NCI-H146 treated with DMSO at 0.1 percent for 48 hours (cell line): ENCODE measurements at regions not wholly inside any gene's neighbourhood (a gene's known extent, or its start where the extent isn't known, plus 50 kb on each side); places are given as distances from the start of the nearest gene placed in this dataset.

Experiments used
- DNase-seq: peaks from one replicate; lab custom pipeline; 2025; ENCODE audit not compliant: unreplicated experiment; lab: John Stamatoyannopoulos, UW

DNA sequence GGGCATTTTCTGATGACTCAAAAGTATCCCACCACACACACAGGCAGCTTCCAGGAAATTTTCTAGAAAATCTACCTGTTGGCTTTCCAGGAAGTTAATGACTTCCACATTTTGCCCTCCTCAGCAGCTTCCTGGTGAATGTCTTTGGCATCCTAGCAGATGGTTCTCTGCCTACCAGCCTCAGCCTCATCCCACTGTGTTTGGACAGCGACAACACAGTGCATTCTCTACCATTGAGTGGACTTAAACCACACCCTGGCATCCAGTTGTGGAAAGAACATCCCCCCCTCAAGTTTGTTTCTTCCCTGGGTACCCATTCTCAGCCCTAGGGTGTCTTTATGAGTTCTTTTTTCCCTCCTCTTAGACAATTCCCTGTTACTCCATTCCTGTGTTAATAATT lies 50.8 kb upstream of the GADL1 start:
- DNase-seq: no peak

DNA sequence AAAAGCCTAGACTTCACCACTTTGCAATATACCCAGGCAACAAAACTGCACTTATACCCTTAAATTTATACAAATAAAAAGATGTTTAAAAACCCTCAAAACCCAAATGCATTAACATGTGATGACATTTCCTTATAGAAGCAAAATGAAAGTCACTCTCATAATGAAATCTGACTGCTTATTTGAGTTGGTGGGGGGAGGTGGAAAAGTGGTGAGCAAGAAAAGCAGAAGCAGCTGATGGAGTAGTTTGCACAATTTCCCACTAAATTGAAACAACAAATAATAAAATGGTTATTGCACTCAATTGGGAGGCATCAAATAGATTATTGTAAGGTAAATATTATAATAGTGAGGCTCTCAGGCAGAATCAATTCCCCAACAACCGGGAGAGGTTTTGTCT lies 54.0 kb upstream of the GADL1 start:
- DNase-seq: no peak

DNA sequence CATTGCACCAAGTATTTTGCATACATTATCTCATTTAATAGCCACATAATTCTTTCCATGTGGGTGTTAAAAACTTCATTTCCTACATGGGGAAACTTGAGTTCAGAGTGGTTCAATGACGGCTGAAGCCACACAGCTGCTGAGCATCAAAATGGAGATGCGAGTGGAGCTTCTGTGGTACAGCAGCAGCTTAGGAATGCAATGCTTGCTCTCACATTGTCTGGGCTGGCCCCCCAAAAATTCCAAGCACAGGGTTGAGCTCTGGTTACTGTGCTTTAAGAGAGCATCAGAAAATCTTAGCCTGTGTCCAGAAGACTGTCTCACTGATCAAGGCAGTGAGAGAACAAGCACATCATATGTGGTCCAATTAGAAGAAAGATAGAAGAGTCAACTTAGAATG lies 57.4 kb upstream of the GADL1 start:
- no peak for DNase-seq

DNA sequence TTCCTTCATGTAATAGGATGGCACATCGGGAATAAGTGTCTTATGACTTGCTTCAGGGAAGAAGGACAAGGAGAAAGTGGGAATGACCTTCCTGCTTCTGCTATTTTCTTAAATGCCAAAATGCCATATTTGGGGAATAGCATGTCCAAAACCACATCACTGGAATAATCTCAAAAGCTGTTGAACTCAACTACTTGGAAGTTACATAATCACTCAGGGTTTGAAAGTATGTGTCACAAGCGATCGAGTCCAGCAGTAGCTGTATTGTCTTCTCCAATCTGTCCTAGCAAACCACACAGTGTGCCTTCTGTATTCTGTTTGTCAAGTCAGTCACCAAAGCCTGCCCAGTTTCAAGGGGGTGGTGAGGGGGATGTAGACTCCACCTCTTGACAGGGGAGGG lies 58.3 kb upstream of the GADL1 start:
- no peak for DNase-seq

GRCh38 chr3:30954426-30954825 lies 60.0 kb upstream of the GADL1 start:
- no peak for DNase-seq

DNA sequence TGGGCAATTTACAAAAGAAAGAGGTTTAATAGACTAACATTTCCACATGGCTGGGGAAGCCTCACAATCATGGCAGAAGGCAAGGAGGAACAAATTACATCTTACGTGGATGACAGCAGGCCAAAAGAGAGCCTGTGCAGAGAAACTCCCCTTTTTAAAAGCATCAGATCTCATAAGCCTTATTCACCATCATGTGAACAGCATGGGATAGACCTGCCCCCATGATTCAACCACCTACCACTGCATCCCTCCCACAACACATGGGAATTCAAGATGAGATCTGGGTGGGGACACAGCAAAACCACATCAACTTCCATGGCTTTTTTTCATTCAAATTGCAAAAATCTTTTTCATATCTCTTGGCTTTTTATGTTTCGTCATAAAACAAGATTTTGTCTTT lies 67.6 kb upstream of the GADL1 start:
- DNase-seq: no peak

GRCh38 chr3:30962493-30962892 lies 68.0 kb upstream of the GADL1 start:
- no peak for DNase-seq

DNA sequence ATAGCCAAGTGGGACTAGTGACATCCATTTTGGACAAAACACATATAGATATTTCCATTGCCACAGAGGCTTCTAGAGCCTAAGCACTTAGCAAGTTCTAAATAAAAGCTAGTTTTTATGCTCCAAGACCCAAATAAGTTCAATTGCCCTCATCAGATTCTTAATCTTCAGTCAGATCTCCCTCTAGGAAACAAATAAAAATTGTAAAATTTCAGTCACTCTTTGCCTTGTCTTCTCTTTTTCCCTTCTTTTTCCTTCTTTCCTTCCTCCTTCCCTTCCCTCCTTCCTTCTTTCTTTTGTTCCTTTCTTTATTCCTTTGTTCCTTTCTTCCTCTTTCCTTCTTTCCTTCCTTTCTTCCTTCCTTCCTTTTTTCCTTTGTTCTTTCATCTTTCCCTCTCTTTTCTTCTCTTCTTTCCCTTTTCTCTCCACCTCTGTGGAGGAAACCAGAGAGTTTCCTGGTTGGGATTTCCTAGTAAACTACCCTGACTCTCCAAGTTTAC lies 68.8 kb upstream of the GADL1 start:
- DNase-seq: no peak

DNA sequence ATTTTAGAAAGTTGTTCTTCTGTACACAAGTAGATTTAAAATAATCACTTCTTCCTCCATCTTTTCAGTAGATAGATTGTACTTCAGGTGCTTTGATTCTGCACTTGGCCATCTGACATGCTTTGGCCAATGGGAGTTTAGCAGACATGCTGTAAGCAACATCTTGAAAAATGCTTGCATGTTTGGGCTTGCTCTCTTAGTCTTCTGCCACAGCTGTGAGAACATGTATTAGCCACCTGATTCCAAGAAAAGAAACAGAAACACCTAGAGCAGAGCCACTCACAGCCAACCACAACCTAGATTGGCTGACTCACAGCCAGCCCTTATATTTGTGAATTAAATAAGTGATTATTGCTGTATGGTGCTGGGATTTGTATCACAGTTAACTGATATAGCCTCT lies 70.2 kb upstream of the GADL1 start:
- no peak for DNase-seq

GRCh38 chr3:30966896-30967295 lies 72.4 kb upstream of the GADL1 start:
- no peak for DNase-seq

DNA sequence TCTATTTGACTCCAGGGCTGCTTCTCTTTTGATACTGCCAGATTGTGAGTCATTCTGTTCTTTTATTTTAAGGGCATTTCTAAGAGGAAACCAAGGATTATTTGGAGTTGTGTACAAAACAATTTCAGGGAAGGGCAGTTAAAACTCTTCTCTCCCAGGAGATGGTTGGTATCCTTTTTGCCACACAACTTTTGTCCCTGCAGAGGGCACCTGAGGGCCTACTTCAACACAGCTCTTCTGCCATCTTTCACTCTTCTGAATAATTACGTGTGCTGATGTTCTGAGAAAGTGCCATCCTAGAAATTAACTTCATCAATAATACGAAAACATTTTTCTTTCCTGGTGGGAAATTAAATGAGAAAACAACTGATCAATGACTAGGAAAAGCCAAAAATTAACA lies 75.7 kb upstream of the GADL1 start:
- no peak for DNase-seq

GRCh38 chr3:30972449-30972848 lies 78.0 kb upstream of the GADL1 start:
- no peak for DNase-seq

- no peak for DNase-seq
These were observed 79.6 kb upstream of the GADL1 start for GRCh38 chr3:30974071-30974470.

- no peak for DNase-seq
These were observed 83.1 kb upstream of the GADL1 start for GRCh38 chr3:30977592-30977991.

DNA sequence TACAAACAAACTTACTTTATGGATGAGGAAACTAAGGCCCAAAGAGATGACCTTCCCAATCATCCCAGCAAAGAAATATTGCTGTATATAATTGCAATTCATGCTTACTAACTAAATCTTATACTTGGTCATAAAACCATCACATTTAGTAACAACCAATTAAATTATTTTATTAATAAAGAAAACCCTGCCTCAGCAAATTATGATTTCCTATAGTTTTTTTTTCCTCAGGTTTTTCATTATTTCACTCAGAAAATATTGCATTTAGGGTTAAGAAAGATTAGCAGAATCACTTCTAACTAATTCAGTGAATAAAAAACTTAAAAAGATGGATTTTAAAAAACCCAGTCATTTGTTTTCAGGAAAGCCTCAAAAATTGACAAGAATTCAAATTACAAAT lies 86.5 kb upstream of the GADL1 start:
- no peak for DNase-seq

- DNase-seq: peak; percentile 67
These were observed 88.1 kb upstream of the GADL1 start for GRCh38 chr3:30982416-30983075.

- DNase-seq: no peak
These were observed 90.6 kb upstream of the GADL1 start for GRCh38 chr3:30984855-30985749.

GRCh38 chr3:30986551-30986950 lies 92.1 kb upstream of the GADL1 start:
- no peak for DNase-seq

GRCh38 chr3:30988769-30989168 lies 94.3 kb upstream of the GADL1 start:
- peak; percentile 52 for DNase-seq

- DNase-seq: peak; percentile 72
These were observed 95.0 kb upstream of the GADL1 start for GRCh38 chr3:30989276-30990030.

GRCh38 chr3:30996467-30996866 lies 102.0 kb upstream of the GADL1 start:
- peak; percentile 89 for DNase-seq

GRCh38 chr3:31002730-31003129 lies 108.3 kb upstream of the GADL1 start:
- DNase-seq: no peak
